Sigmoid colon (tissue), 6 donors: ENCODE measurements at regions not wholly inside any gene's neighbourhood (a gene's known extent, or its start where the extent isn't known, plus 50 kb on each side); places are given as distances from the start of the nearest gene placed in this dataset.

ENCODE experiments used
- DNase-seq: peaks from one replicate; pipeline ENCODE4 v3.0.0-alpha.2; 2019
- H3K27ac ChIP-seq, 4 donors: fragments of 200-600 bp; sonication (generic); one replicate each; pipeline ENCODE4 v1.5.1; 2016 to 2019; ENCODE audit warnings: mild to moderate bottlenecking in 1 of 4
- H3K27me3 ChIP-seq, 3 donors: fragments of 200-600 bp; sonication (generic); one replicate each; pipeline ENCODE4 v1.5.1; 2019; ENCODE audit warnings: mild to moderate bottlenecking in 1 of 3
- H3K36me3 ChIP-seq, 4 donors: fragments of 200-600 bp; sonication (generic); one replicate each; pipeline ENCODE4 v1.5.1; 2016 to 2019
- H3K4me1 ChIP-seq, 4 donors: fragments of 200-600 bp; sonication (generic); one replicate each; pipeline ENCODE4 v1.5.1; 2017 to 2019
- H3K4me3 ChIP-seq, 4 donors: fragments of 200-600 bp; sonication (generic); one replicate each; pipeline ENCODE4 v1.5.1; 2017 to 2019; ENCODE audit warnings: mild to moderate bottlenecking in 2 of 4, moderate library complexity in 1 of 4
- H3K9me3 ChIP-seq, 4 donors: fragments of 200-600 bp in 3 of 4; sonication (generic) in 3 of 4; one replicate each; pipeline versions ENCODE4 v1.5.1 to v1.6.1; 2013 to 2019
- EP300 ChIP-seq, 4 donors: sonication (generic); formaldehyde crosslinking; IDR thresholded peaks; one replicate each; pipeline ENCODE4 v1.6.1; 2017; ENCODE audit warnings: antibody characterized with exemption in 4 of 4
- POLR2A ChIP-seq, 2 donors: fragments of 450-650 bp; IDR thresholded peaks; one replicate each; pipeline ENCODE4 v1.6.1; 2016; ENCODE audit warnings: antibody characterized with exemption in 2 of 2, mild to moderate bottlenecking in 2 of 2, moderate library complexity in 2 of 2
- POLR2AphosphoS5 ChIP-seq, 4 donors: sonication (generic); formaldehyde crosslinking; IDR thresholded peaks; one replicate each; pipeline ENCODE4 v1.6.1; 2017; ENCODE audit warnings: antibody characterized with exemption in 4 of 4
- WGBS, 2 donors: extraction: QIAGEN DNeasy Blood & Tissue Kit; methylation state at CpG; one replicate each; pipeline ENCODE4 v1.1.7; 2013; 5-methylcytosine and 5-hydroxymethylcytosine counted together
- intact Hi-C: fragments of 100-400 bp; cut with DNase I; formaldehyde crosslinking; loops from one replicate; pipeline ENCODE4 v1.15.1; 2023
- TF ChIP-seq, protein P1 (sequence below), 4 experiments: fragments of 450-650 bp in 3 of 4; fragments of 200-600 bp in 1 of 4; IDR thresholded peaks; one replicate each; pipeline ENCODE4 v1.5.1; 2016 to 2019; ENCODE audit warnings: antibody characterized with exemption in 4 of 4, mild to moderate bottlenecking in 3 of 4, moderate library complexity in 2 of 4
- donor health status: healthy with polysubstance abuse.
- donor health status: healthy.

- 73 to 78% methylated on average over 7 of the region's 7 CpGs for WGBS, 2 donors
- intact Hi-C loops = no loop called here
- no peak for TF ChIP-seq EP300 (IDR thresholded peaks at IDR 0.05)
- peaks cover 0 to 33% (median 14%) of the 10 kb centered on the region in 4 donors for H3K4me1 ChIP-seq
- no peaks in the 10 kb centered on the region for H3K36me3 ChIP-seq
- no peaks in the 10 kb centered on the region for H3K27me3 ChIP-seq
- H3K27ac ChIP-seq = no peak overlapping the region
- DNase-seq = no peak
- no peak overlapping the region for H3K4me3 ChIP-seq
- no peaks in the 10 kb centered on the region for H3K9me3 ChIP-seq
Observed at GRCh38 chr20:24735263-24735662, 213.8 kb upstream of the CST7 start.

DNA sequence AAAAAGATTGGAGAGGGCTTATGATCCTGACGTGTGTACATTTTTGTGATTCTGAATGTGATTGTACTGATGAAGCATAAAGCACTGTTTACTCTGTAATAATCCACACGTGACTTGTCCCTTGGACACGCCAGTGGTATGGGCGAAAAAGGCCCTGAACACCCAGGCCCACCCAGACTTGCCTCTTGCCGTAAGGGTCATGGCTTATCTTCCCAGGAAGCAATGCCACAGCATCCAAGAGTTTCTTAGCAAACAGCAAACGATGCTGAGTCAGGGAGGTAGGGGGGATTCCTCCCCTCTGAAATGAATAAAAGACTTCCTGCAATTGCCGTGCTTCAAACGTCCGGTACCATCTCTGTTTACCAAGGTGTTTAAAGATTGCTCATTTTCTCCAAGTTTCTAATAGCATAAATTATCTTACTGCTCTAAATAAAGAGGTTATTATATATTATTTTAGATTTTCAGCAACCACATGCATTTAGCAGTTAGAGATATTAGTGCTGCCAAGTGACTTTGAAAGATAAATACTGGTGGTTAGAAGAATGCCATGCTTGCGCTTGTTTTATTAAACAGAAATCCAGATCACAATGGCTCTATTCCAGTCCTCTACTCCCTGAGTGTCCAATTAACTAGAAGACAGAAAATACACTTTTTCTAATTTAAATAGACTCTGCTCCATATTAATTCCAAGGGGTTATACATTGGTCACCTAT is 212.8 kb upstream of the CST7 start:
- intact Hi-C loops = no loop called here
- no peak for TF ChIP-seq EP300 (IDR thresholded peaks at IDR 0.05)
- TF ChIP-seq, protein P1, sequence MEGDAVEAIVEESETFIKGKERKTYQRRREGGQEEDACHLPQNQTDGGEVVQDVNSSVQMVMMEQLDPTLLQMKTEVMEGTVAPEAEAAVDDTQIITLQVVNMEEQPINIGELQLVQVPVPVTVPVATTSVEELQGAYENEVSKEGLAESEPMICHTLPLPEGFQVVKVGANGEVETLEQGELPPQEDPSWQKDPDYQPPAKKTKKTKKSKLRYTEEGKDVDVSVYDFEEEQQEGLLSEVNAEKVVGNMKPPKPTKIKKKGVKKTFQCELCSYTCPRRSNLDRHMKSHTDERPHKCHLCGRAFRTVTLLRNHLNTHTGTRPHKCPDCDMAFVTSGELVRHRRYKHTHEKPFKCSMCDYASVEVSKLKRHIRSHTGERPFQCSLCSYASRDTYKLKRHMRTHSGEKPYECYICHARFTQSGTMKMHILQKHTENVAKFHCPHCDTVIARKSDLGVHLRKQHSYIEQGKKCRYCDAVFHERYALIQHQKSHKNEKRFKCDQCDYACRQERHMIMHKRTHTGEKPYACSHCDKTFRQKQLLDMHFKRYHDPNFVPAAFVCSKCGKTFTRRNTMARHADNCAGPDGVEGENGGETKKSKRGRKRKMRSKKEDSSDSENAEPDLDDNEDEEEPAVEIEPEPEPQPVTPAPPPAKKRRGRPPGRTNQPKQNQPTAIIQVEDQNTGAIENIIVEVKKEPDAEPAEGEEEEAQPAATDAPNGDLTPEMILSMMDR (IDR thresholded peaks at IDR 0.05) = no peak
- no peak for TF ChIP-seq POLR2AphosphoS5 (IDR thresholded peaks at IDR 0.05)
- Histone ChIP-seq H3K27ac (peak overlapping the region in 2 of 4 donors; percentile 9 to 25), H3K4me3 (no peak overlapping the region), H3K36me3 (no peaks in the 10 kb centered on the region), H3K9me3 (no peaks in the 10 kb centered on the region), H3K4me1 (peaks cover 0 to 33% (median 14%) of the 10 kb centered on the region in 4 donors), H3K27me3 (no peaks in the 10 kb centered on the region)
- no peak for DNase-seq
- 53 to 55% methylated on average over 10 of the region's 10 CpGs for WGBS, 2 donors

GRCh38 chr20:24736844-24737211 is 212.2 kb upstream of the CST7 start:
- no peaks in the 10 kb centered on the region for H3K27me3 ChIP-seq
- WGBS, 2 donors = 86 to 89% methylated on average over 5 of the region's 5 CpGs
- H3K9me3 ChIP-seq = no peaks in the 10 kb centered on the region
- H3K36me3 ChIP-seq = no peaks in the 10 kb centered on the region
- intact Hi-C loops = no loop called here
- H3K4me3 ChIP-seq = no peak overlapping the region
- peak overlapping the region in 1 of 4 donors; percentile 25 for H3K27ac ChIP-seq
- DNase-seq = no peak
- TF ChIP-seq POLR2A (IDR thresholded peaks at IDR 0.05) (no peak), POLR2AphosphoS5 (IDR thresholded peaks at IDR 0.05) (no peak), EP300 (IDR thresholded peaks at IDR 0.05) (no peak)
- TF ChIP-seq, protein P1 (IDR thresholded peaks at IDR 0.05) = no peak
- peaks cover 0 to 33% (median 14%) of the 10 kb centered on the region in 4 donors for H3K4me1 ChIP-seq

GRCh38 chr20:24737212-24737850 is 211.7 kb upstream of the CST7 start:
- no peak for DNase-seq
- Histone ChIP-seq H3K27me3 (no peaks in the 10 kb centered on the region), H3K9me3 (no peaks in the 10 kb centered on the region), H3K4me1 (peaks cover 0 to 33% (median 14%) of the 10 kb centered on the region in 4 donors), H3K36me3 (no peaks in the 10 kb centered on the region), H3K4me3 (no peak overlapping the region), H3K27ac (no peak overlapping the region)
- no peak for TF ChIP-seq POLR2AphosphoS5 (IDR thresholded peaks at IDR 0.05)
- TF ChIP-seq, protein P1 (IDR thresholded peaks at IDR 0.05) = no peak
- no peak for TF ChIP-seq EP300 (IDR thresholded peaks at IDR 0.05)
- no peak for TF ChIP-seq POLR2A (IDR thresholded peaks at IDR 0.05)
- WGBS, 2 donors = 88 to 93% methylated on average over 10 of the region's 10 CpGs
- intact Hi-C loops = no loop called here

- 92% methylated on average over 9 of the region's 9 CpGs for WGBS, 2 donors
- DNase-seq = no peak
- Histone ChIP-seq H3K36me3 (no peaks in the 10 kb centered on the region), H3K4me1 (peaks cover 0 to 33% (median 14%) of the 10 kb centered on the region in 4 donors), H3K27me3 (no peaks in the 10 kb centered on the region), H3K27ac (no peak overlapping the region), H3K9me3 (no peaks in the 10 kb centered on the region), H3K4me3 (no peak overlapping the region)
- intact Hi-C loops = no loop called here
- no peak for TF ChIP-seq EP300 (IDR thresholded peaks at IDR 0.05)
- TF ChIP-seq, protein P1 (IDR thresholded peaks at IDR 0.05) = no peak
- TF ChIP-seq POLR2AphosphoS5 (IDR thresholded peaks at IDR 0.05) = no peak
- TF ChIP-seq POLR2A (IDR thresholded peaks at IDR 0.05) = no peak
Observed at GRCh38 chr20:24738058-24738775, 210.9 kb upstream of the CST7 start.
